Spleen (tissue), 7 donors: ENCODE measurements at regions not wholly inside any gene's neighbourhood (a gene's known extent, or its start where the extent isn't known, plus 50 kb on each side); places are given as distances from the start of the nearest gene placed in this dataset.

Experiments
- CTCF ChIP-seq, 11 experiments: fragments of 200-600 bp in 7 of 11; fragments of 450-650 bp in 4 of 11; sonication (generic) in 4 of 11; IDR thresholded peaks in 8 of 11; conservative IDR thresholded peaks in 3 of 11; 1 replicate in 7 of 11; 2 replicates in 4 of 11; pipeline versions ENCODE4 v1.4.0 to v1.8.0; 2016 to 2021; ENCODE audit warnings: antibody characterized with exemption in 11 of 11, inconsistent platforms in 4 of 11, mild to moderate bottlenecking in 1 of 11
- POLR2AphosphoS5 ChIP-seq, 3 donors: sonication (generic); formaldehyde crosslinking; IDR thresholded peaks; one replicate each; pipeline ENCODE4 v1.5.1; 2017; ENCODE audit warnings: antibody characterized with exemption in 3 of 3
- donor health status: DM: no; HTN: no; CAD: no; lungs with moderate emphysema.
- donor health status: DM: no; HTN: no; CAD: no.
- donor health status: DM: no; HTN: no; CAD: no.

GRCh38 chr7:81420526-81421226 lies 349.2 kb downstream of the HGF start:
- TF ChIP-seq CTCF (IDR thresholded peaks at IDR 0.05 in 8 of 11, conservative IDR thresholded peaks at IDR 0.05 in 3 of 11) (no peak), POLR2AphosphoS5 (IDR thresholded peaks at IDR 0.05) (no peak)
